CD4-positive, alpha-beta memory T cell (primary cell): ENCODE measurements at regions not wholly inside any gene's neighbourhood (a gene's known extent, or its start where the extent isn't known, plus 50 kb on each side); places are given as distances from the start of the nearest gene placed in this dataset.
"Not testable (repeated sequence)": the region's sequence is repeated elsewhere in the genome, so short reads cannot be mapped to it uniquely, and the experiment has no call there.

Experiments used
- CTCF ChIA-PET: fragments of 350-600 bp; sonication (Branson Sonifier 250); formaldehyde crosslinking; loops from one replicate; lab custom pipeline; 2021; ENCODE audit warnings: inconsistent platforms; ENCODE audit not compliant: partially characterized antibody; lab: Charles Lee
- POLR2A ChIA-PET: fragments of 350-600 bp; sonication (Branson Sonifier 250); formaldehyde crosslinking; loops from one replicate; lab custom pipeline; 2021; ENCODE audit not compliant: partially characterized antibody; lab: Charles Lee
- DNase-seq, 5 donors: peaks; one replicate each; pipeline versions ENCODE4 v3.0.0 to v3.0.0-alpha.2; 2020 to 2022; ENCODE audit warnings: mixed read lengths in 1 of 5
- H3K27ac ChIP-seq: one replicate; pipeline ENCODE4 v1.7.0; 2013; ENCODE audit warnings: low read depth, low read length
- H3K27me3 ChIP-seq: 2 replicates; pipeline ENCODE4 v1.7.0; 2013; ENCODE audit warnings: mild to moderate bottlenecking, low read length, moderate library complexity; ENCODE audit not compliant: insufficient read depth
- H3K36me3 ChIP-seq: 2 replicates; pipeline ENCODE4 v1.7.0; 2013; ENCODE audit warnings: mild to moderate bottlenecking, low read length, moderate library complexity; ENCODE audit not compliant: insufficient read depth
- H3K4me1 ChIP-seq: 2 replicates; pipeline ENCODE4 v1.7.0; 2013; ENCODE audit warnings: mild to moderate bottlenecking, low read length, moderate library complexity; ENCODE audit not compliant: insufficient read depth
- H3K4me3 ChIP-seq, 2 donors: one replicate each; pipeline ENCODE4 v1.7.0; 2013; ENCODE audit warnings: low read length in 2 of 2, mild to moderate bottlenecking in 1 of 2
- H3K9me3 ChIP-seq, 2 donors: one replicate each; pipeline ENCODE4 v1.7.0; 2013; ENCODE audit warnings: low read length in 2 of 2, control low read depth in 1 of 2; ENCODE audit not compliant: control insufficient read depth in 1 of 2
- H3K27ac Mint-ChIP-seq, 7 donors: one replicate each; pipeline ENCODE4 v1.8.0; 2020 to 2021; ENCODE audit warnings: mixed read lengths in 7 of 7, mild to moderate bottlenecking in 6 of 7, inconsistent platforms in 3 of 7, moderate library complexity in 3 of 7
- H3K27me3 Mint-ChIP-seq, 2 donors: one replicate each; pipeline ENCODE4 v1.8.0; 2020 to 2021; ENCODE audit warnings: mixed read lengths in 2 of 2
- H3K36me3 Mint-ChIP-seq, 2 donors: one replicate each; pipeline ENCODE4 v1.8.0; 2020 to 2021; ENCODE audit warnings: mixed read lengths in 2 of 2, inconsistent platforms in 1 of 2, mild to moderate bottlenecking in 1 of 2
- H3K4me1 Mint-ChIP-seq, 4 donors: one replicate each; pipeline ENCODE4 v1.8.0; 2020 to 2021; ENCODE audit warnings: mixed read lengths in 4 of 4, mild to moderate bottlenecking in 1 of 4
- H3K4me3 Mint-ChIP-seq, 8 donors: one replicate each; pipeline ENCODE4 v1.8.0; 2020 to 2021; ENCODE audit warnings: mixed read lengths in 8 of 8, mild to moderate bottlenecking in 7 of 8, moderate library complexity in 6 of 8, inconsistent platforms in 3 of 8
- H3K9me3 Mint-ChIP-seq, 8 donors: one replicate each; pipeline ENCODE4 v1.8.0; 2020 to 2021; ENCODE audit warnings: mixed read lengths in 8 of 8, mild to moderate bottlenecking in 5 of 8, inconsistent platforms in 3 of 8, moderate library complexity in 1 of 8
- intact Hi-C: fragments of 100-400 bp; cut with micrococcal nuclease; formaldehyde crosslinking; loops from one replicate; pipeline ENCODE4 v1.15.1; 2023

- H3K4me1 ChIP-seq, H3K4me1 Mint-ChIP-seq, H3K27ac Mint-ChIP-seq, H3K27me3 ChIP-seq, H3K36me3 Mint-ChIP-seq, H3K27ac ChIP-seq, H3K9me3 ChIP-seq, H3K4me3 ChIP-seq, H3K9me3 Mint-ChIP-seq, POLR2A ChIA-PET, intact Hi-C loops, DNase-seq, H3K36me3 ChIP-seq: not testable (repeated sequence)
- peak overlapping the region in 1 of 8 donors; percentile 46 for H3K4me3 Mint-ChIP-seq
- H3K27me3 Mint-ChIP-seq, result peaks cover 12 to 14% of the 10 kb centered on the region in 2 donors
- CTCF ChIA-PET, result interaction anchor here (1.4 to 2.1 kb wide), 3 partner anchors 25 to 149 kb away, joined by 3 to 8 read pairs (median 6); no protein-coding TSS in a partner anchor
Observed at GRCh38 chr3:195999176-195999575, 82.7 kb downstream of the TFRC start.

- CTCF ChIA-PET, H3K36me3 Mint-ChIP-seq, H3K9me3 Mint-ChIP-seq: not testable (repeated sequence)
Observed at GRCh38 chr3:195996314-195996713, 85.6 kb downstream of the TFRC start.

GRCh38 chr3:195994343-195994742, 86.0 kb upstream of the TNK2 start:
- H3K27me3 Mint-ChIP-seq, H3K4me3 ChIP-seq, H3K9me3 ChIP-seq, H3K27ac ChIP-seq, CTCF ChIA-PET, H3K36me3 Mint-ChIP-seq, intact Hi-C loops, H3K4me1 Mint-ChIP-seq, H3K9me3 Mint-ChIP-seq, POLR2A ChIA-PET, H3K4me1 ChIP-seq, H3K36me3 ChIP-seq, H3K27me3 ChIP-seq: not testable (repeated sequence)
- peak overlapping the region in 4 of 8 donors; percentile 46 to 62 (median 50) for H3K4me3 Mint-ChIP-seq
- DNase-seq, result peak; percentile 37 to 70 (median 51)
- H3K27ac Mint-ChIP-seq, result peak overlapping the region in 2 of 7 donors; percentile 42 to 47

More at GRCh38 chr3:195996314-195996713, 85.6 kb downstream of the TFRC start:
- intact Hi-C loops, DNase-seq, H3K9me3 ChIP-seq, H3K4me1 ChIP-seq, H3K27ac Mint-ChIP-seq, H3K36me3 ChIP-seq, H3K27me3 Mint-ChIP-seq, H3K27me3 ChIP-seq, H3K4me3 ChIP-seq, H3K4me1 Mint-ChIP-seq, POLR2A ChIA-PET, H3K27ac ChIP-seq, H3K4me3 Mint-ChIP-seq: not testable (repeated sequence)

- H3K4me1 ChIP-seq, H3K27ac ChIP-seq, H3K27me3 Mint-ChIP-seq, H3K36me3 ChIP-seq, H3K4me1 Mint-ChIP-seq, POLR2A ChIA-PET, H3K4me3 Mint-ChIP-seq, intact Hi-C loops, H3K9me3 ChIP-seq, H3K4me3 ChIP-seq, H3K9me3 Mint-ChIP-seq, CTCF ChIA-PET, DNase-seq, H3K27me3 ChIP-seq, H3K36me3 Mint-ChIP-seq: not testable (repeated sequence)
- peak overlapping the region in 1 of 7 donors; percentile 65 for H3K27ac Mint-ChIP-seq
Observed at GRCh38 chr3:195993671-195994070, 85.3 kb upstream of the TNK2 start.

- intact Hi-C loops, H3K27me3 ChIP-seq, CTCF ChIA-PET, H3K9me3 Mint-ChIP-seq, H3K36me3 Mint-ChIP-seq, H3K4me1 ChIP-seq, H3K4me1 Mint-ChIP-seq, H3K4me3 ChIP-seq, H3K27ac ChIP-seq, H3K9me3 ChIP-seq, DNase-seq, H3K36me3 ChIP-seq, POLR2A ChIA-PET, H3K27me3 Mint-ChIP-seq: not testable (repeated sequence)
- Mint-ChIP-seq H3K27ac (peak overlapping the region in 2 of 7 donors; percentile 47 to 77), H3K4me3 (peak overlapping the region in 1 of 8 donors; percentile 42)
Observed at GRCh38 chr3:195992956-195993595, 84.7 kb upstream of the TNK2 start.

GRCh38 chr3:195991986-195992385, 83.6 kb upstream of the TNK2 start:
- DNase-seq, CTCF ChIA-PET, H3K4me1 Mint-ChIP-seq, H3K36me3 Mint-ChIP-seq, H3K27ac Mint-ChIP-seq, POLR2A ChIA-PET, H3K4me3 ChIP-seq, H3K27ac ChIP-seq, H3K9me3 Mint-ChIP-seq, H3K4me1 ChIP-seq, H3K9me3 ChIP-seq, H3K27me3 Mint-ChIP-seq, H3K27me3 ChIP-seq, H3K36me3 ChIP-seq, intact Hi-C loops: not testable (repeated sequence)
- H3K4me3 Mint-ChIP-seq, result peak overlapping the region in 2 of 8 donors; percentile 39 to 40

GRCh38 chr3:195991243-195991642, 82.9 kb upstream of the TNK2 start:
- Mint-ChIP-seq H3K4me3 (peak overlapping the region; percentile 25 to 91 (median 86)), H3K27ac (peak overlapping the region in 3 of 7 donors; percentile 70 to 91 (median 86))
- POLR2A ChIA-PET, DNase-seq, H3K4me1 ChIP-seq, CTCF ChIA-PET, H3K27me3 Mint-ChIP-seq, H3K9me3 ChIP-seq, H3K36me3 Mint-ChIP-seq, H3K4me3 ChIP-seq, H3K27ac ChIP-seq, H3K36me3 ChIP-seq, H3K27me3 ChIP-seq, intact Hi-C loops, H3K9me3 Mint-ChIP-seq, H3K4me1 Mint-ChIP-seq: not testable (repeated sequence)

- POLR2A ChIA-PET, H3K4me1 Mint-ChIP-seq: not testable (repeated sequence)
- peak overlapping the region; percentile 85 to 91 (median 86) for H3K4me3 Mint-ChIP-seq
Observed at GRCh38 chr3:195990841-195991174, 82.5 kb upstream of the TNK2 start.

More at GRCh38 chr3:195990841-195991174, 82.5 kb upstream of the TNK2 start:
- peak overlapping the region in 6 of 7 donors; percentile 70 to 92 (median 88) for H3K27ac Mint-ChIP-seq
- H3K4me3 ChIP-seq, result peak overlapping the region; percentile 68 to 69
- H3K36me3 ChIP-seq, H3K27me3 Mint-ChIP-seq, intact Hi-C loops, H3K4me1 ChIP-seq, H3K9me3 ChIP-seq, H3K36me3 Mint-ChIP-seq, CTCF ChIA-PET, H3K9me3 Mint-ChIP-seq, DNase-seq, H3K27me3 ChIP-seq: not testable (repeated sequence)
- peak overlapping the region; percentile 69 for H3K27ac ChIP-seq
